Psoas muscle (tissue), 7 donors: ENCODE measurements at regions not wholly inside any gene's neighbourhood (a gene's known extent, or its start where the extent isn't known, plus 50 kb on each side); places are given as distances from the start of the nearest gene placed in this dataset.

Experiments
- ATAC-seq, 4 donors: fragments of 200-7000 bp; cut with Tn5 transposase; one replicate each; pipeline ENCODE4 v1.9.1; 2020; ENCODE audit warnings: moderate library complexity in 3 of 4, mild to moderate bottlenecking in 2 of 4
- DNase-seq, 2 donors: peaks; one replicate each; pipeline ENCODE4 v3.0.0-alpha.2; 2020
- H3K27ac ChIP-seq: fragments of 200-600 bp; one replicate; pipeline ENCODE4 v1.8.0; 2022
- H3K27me3 ChIP-seq, 3 donors: fragments of 200-600 bp in 1 of 3; one replicate each; pipeline versions ENCODE4 v1.6.1 to v1.8.0; 2013 to 2022; ENCODE audit warnings: low read length in 2 of 3, mild to moderate bottlenecking in 2 of 3, moderate library complexity in 1 of 3; ENCODE audit not compliant: insufficient read depth in 3 of 3
- H3K36me3 ChIP-seq, 2 donors: fragments of 200-600 bp in 1 of 2; one replicate each; pipeline versions ENCODE4 v1.6.1 to v1.8.0; 2013 to 2022; ENCODE audit warnings: low read depth in 1 of 2, mild to moderate bottlenecking in 1 of 2, moderate library complexity in 1 of 2; ENCODE audit not compliant: insufficient read depth in 1 of 2
- H3K4me1 ChIP-seq: fragments of 200-600 bp; one replicate; pipeline ENCODE4 v1.8.0; 2022
- H3K4me3 ChIP-seq: fragments of 200-600 bp; one replicate; pipeline ENCODE4 v1.8.0; 2022; ENCODE audit warnings: mild to moderate bottlenecking
- H3K9me3 ChIP-seq: fragments of 200-600 bp; one replicate; pipeline ENCODE4 v1.8.0; 2022
- CTCF ChIP-seq: fragments of 200-600 bp; IDR thresholded peaks from one replicate; pipeline ENCODE4 v1.8.0; 2022; ENCODE audit warnings: antibody characterized with exemption
- WGBS, 3 donors: extraction: QIAGEN DNeasy Blood & Tissue Kit; methylation state at CpG; one replicate each; pipeline versions ENCODE4 v1.1.6 to v1.1.7; 2013; 5-methylcytosine and 5-hydroxymethylcytosine counted together
- intact Hi-C, 2 donors: fragments of 100-400 bp; cut with DNase I; formaldehyde crosslinking; loops; one replicate each; pipeline versions ENCODE4 v1.11.0 to v1.14.2; 2022
- donor health status: healthy with polysubstance abuse.
- donor health status: DM: no; HTN: no; CAD: no; lungs with moderate emphysema.
- donor health status: Bipolar disorder and iron deficiency.
- donor health status: healthy.
- donor health status: DM: yes; HTN: yes; CAD: no.
- donor health status: DM: no; HTN: no; CAD: no.
- donor health status: DM: yes; HTN: yes; CAD: no.

GRCh38 chr2:155622443-155622842 is 710.1 kb downstream of the NR4A2 start:
- Histone ChIP-seq H3K4me1 (no peaks in the 10 kb centered on the region), H3K36me3 (no peaks in the 10 kb centered on the region), H3K4me3 (no peak overlapping the region), H3K9me3 (no peaks in the 10 kb centered on the region), H3K27me3 (no peaks in the 10 kb centered on the region), H3K27ac (no peak overlapping the region)
- no peak for TF ChIP-seq CTCF
- ATAC-seq (no peak), DNase-seq (no peak)
- intact Hi-C loops, result no loop called here
- 0 to 50% (median 44%) methylated on average over 1 of the region's 1 CpG for WGBS, 3 donors

- Histone ChIP-seq H3K4me3 (no peak overlapping the region), H3K36me3 (no peaks in the 10 kb centered on the region), H3K27me3 (no peaks in the 10 kb centered on the region), H3K27ac (no peak overlapping the region), H3K9me3 (peaks cover 4% of the 10 kb centered on the region), H3K4me1 (no peaks in the 10 kb centered on the region)
- DNase-seq (no peak), ATAC-seq (no peak)
- 80 to 90% (median 87%) methylated on average over 10 of the region's 10 CpGs for WGBS, 3 donors
- TF ChIP-seq CTCF, result no peak
- intact Hi-C loops, result no loop called here
Measured at GRCh38 chr2:155600914-155601760, 731.4 kb downstream of the NR4A2 start.

GRCh38 chr2:155600296-155600695 is 732.2 kb downstream of the NR4A2 start:
- peaks cover 8% of the 10 kb centered on the region for H3K9me3 ChIP-seq
- ATAC-seq, result no peak
- no peak for TF ChIP-seq CTCF

GRCh38 chr2:155599834-155600233 is 732.7 kb downstream of the NR4A2 start:
- no peaks in the 10 kb centered on the region for H3K36me3 ChIP-seq
- H3K9me3 ChIP-seq, result peaks cover 8% of the 10 kb centered on the region
- DNase-seq, result no peak
- H3K27me3 ChIP-seq, result no peaks in the 10 kb centered on the region
- H3K4me1 ChIP-seq, result no peaks in the 10 kb centered on the region
- intact Hi-C loops, result no loop called here
- H3K4me3 ChIP-seq, result no peak overlapping the region
- TF ChIP-seq CTCF, result no peak
- 88 to 93% (median 91%) methylated on average over 5 of the region's 5 CpGs for WGBS, 3 donors
- no peak for ATAC-seq
- no peak overlapping the region for H3K27ac ChIP-seq

More at GRCh38 chr2:155600296-155600695, 732.2 kb downstream of the NR4A2 start:
- intact Hi-C loops, result no loop called here
- Histone ChIP-seq H3K4me1 (no peaks in the 10 kb centered on the region), H3K27ac (no peak overlapping the region), H3K36me3 (no peaks in the 10 kb centered on the region), H3K4me3 (no peak overlapping the region), H3K27me3 (no peaks in the 10 kb centered on the region)
- WGBS, 3 donors, result 79 to 85% (median 85%) methylated on average over 10 of the region's 10 CpGs
- DNase-seq, result no peak
